Kidney tubule cell (primary cell): ENCODE measurements at regions not wholly inside any gene's neighbourhood (a gene's known extent, or its start where the extent isn't known, plus 50 kb on each side); places are given as distances from the start of the nearest gene placed in this dataset.
A peak's percentile ranks its signal among the peaks of the same experiment; 100 is the strongest.

ENCODE experiments used
- DNase-seq: peaks from one replicate; pipeline ENCODE4 v3.0.0-alpha.2; 2018; ENCODE audit warnings: low spot score

- no peak for DNase-seq
Measured at GRCh38 chr5:30734118-30734517, 459.4 kb upstream of the CDH6 start.

GRCh38 chr5:30725073-30725472 is 468.4 kb upstream of the CDH6 start:
- DNase-seq = no peak

GRCh38 chr5:30698217-30698616 is 495.3 kb upstream of the CDH6 start:
- no peak for DNase-seq

GRCh38 chr5:30693326-30693725 is 500.2 kb upstream of the CDH6 start:
- no peak for DNase-seq

GRCh38 chr5:30690931-30691330 is 502.6 kb upstream of the CDH6 start:
- no peak for DNase-seq

DNA sequence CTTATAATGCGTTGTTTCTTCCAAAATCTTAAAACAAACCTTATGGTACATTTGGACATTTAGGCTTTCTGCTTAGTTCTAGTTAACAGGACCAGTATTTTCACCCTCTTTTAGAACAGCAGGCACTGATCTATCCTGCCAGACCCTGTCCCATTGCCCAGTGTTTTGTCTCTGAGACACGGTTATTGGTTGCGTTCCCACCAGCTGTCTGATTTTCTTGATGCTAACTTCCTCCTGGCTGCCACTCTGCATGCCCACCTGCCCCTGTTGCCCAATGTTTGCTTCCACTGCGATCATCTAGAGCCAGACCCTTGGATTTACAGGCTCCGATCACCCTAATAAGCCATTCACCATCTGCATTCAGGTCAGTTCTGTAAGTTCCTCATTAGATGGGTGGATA is 506.0 kb upstream of the CDH6 start:
- no peak for DNase-seq

- no peak for DNase-seq
Measured at GRCh38 chr5:30686530-30686929, 507.0 kb upstream of the CDH6 start.

- DNase-seq = no peak
Measured at GRCh38 chr5:30676223-30676840, 517.2 kb upstream of the CDH6 start.

DNA sequence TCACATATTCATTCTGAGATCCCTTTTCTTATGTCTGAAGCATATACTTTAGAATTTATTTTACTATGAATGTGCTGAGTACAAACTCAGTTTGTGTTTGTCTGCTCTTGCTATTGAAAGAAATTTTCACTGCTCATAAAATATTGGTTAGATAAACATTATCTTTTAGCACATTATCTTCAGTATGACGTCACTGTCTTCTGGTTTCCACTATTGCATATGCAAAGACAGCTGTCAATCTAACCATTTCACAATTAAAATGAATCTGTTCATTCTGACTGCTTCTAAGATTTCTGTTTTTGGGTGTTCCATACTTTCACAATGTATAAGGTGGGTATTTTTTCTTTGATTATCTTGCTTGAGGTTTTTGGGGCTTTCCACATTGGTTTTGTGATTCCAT is 526.2 kb upstream of the CDH6 start:
- DNase-seq = no peak

- no peak for DNase-seq
Measured at GRCh38 chr5:30663536-30663935, 530.0 kb upstream of the CDH6 start.

DNA sequence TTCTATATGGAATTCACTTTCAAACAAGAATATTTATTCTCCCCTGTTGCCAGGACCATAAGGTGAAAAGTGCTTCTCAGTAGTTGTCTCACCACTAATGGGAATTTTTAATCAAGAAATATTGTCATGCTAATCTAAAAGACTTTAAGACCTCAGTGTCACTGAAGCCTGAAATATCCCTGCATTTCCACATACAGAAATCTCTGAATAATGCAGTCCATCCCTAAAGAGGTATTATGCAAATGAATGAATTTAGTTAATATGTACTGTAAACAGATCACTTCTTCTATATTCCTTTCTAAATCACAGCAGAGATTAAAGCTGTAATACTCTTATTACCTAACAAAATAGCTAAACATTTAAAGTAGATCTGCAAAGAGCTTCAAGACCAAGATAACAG is 531.1 kb upstream of the CDH6 start:
- DNase-seq = no peak

- no peak for DNase-seq
Measured at GRCh38 chr5:30661730-30662129, 531.8 kb upstream of the CDH6 start.

GRCh38 chr5:30659417-30659816 is 534.1 kb upstream of the CDH6 start:
- DNase-seq = no peak

DNA sequence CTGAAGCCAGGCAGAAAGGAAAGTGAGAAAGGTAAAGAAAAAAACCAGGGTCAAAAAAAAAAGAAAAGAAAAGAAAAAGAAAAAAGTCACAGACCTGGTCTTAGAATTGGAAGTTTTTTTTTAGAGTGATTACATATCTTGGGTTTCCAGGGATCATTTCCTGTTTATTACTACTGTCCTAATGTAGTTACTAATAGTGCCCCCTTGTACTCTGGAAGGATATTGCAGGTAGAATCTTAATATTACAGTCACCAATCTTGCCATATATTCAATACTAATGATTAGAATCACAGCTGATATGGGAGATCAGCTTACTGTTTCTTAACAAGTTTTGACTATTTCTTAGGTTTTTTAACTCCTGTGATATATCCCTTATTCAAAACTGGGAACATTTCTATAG is 543.2 kb upstream of the CDH6 start:
- peak; percentile 2 for DNase-seq

- no peak for DNase-seq
Measured at GRCh38 chr5:30638899-30639298, 554.6 kb upstream of the CDH6 start.

- DNase-seq = no peak
Measured at GRCh38 chr5:30627945-30628344, 565.5 kb upstream of the CDH6 start.

- DNase-seq = no peak
Measured at GRCh38 chr5:30626557-30626956, 566.9 kb upstream of the CDH6 start.

DNA sequence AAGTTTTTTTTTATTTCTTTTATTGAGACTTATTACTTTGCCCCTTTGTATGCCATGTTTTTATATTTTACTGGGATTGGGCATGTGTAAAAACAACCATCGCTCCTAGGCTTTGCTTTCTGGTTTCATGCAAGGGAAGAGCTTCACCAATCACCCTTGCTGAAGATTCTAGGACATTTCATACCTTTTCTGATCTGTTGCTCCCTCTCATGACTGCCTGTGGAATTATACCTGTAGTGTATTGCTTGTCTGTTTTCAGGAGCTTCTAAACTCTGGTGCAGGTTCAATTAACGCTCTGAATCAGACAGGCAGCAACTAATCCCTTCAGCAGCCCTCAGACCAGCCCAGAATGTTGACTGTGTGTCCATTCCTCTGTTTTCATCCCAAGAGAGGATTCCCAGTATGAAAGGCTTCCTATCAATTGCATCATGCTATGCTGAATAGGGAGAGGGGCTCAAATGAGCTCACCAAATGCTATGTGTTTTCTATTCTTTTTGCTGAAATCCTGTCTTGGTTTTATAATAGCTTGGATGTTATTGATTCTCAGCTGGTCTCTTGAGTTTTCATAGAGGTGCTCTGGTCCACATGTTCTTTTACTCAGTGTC is 572.9 kb upstream of the CDH6 start:
- DNase-seq = no peak

DNA sequence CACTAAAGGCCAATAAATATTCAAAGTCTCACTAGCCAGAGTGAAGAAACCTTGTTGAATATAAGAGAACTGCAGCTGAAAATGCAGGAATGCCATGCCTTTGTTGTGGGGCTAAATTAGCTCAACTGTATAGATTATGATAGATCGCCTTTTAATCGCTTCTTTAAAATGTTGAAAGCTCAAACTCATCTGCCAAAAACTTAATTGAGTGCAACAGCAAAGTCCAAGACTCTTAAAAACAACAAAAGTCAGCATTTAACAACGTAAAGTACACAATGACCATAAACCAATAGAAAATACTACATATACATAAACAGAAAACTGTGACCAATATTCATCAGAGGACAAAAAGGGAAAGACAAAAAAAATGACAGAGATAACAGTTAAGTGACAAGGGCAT is 585.0 kb upstream of the CDH6 start:
- DNase-seq = no peak

- DNase-seq = no peak
Measured at GRCh38 chr5:30607301-30607894, 586.1 kb upstream of the CDH6 start.

GRCh38 chr5:30605693-30606268 is 587.7 kb upstream of the CDH6 start:
- no peak for DNase-seq

DNA sequence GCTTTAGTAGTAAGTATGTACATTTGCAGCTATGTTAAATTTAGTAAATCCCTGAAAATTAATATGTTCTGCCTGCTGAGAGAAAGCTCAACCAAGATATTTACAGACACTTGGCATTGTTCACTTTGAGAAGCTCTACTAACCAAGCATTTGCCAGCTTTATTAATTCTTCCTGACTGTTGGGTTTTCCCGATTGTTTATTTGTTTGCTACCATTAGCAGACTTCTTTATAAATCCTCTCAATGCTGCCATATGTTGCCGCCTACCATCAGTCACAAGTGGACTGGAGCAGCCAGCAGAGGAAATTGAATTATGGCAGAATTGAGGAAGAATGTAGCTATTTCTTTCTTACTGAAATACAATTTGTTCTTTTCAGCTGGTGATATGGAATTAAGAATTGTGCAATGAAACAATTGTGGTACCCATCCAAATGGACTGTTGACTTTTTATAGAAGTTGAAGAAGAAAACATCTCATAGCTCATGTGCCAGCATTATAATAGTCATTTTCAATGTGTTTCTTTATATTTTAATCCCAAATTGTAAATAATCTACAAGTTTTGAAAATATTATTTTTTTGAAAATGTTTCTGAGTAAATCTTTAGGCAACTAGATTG is 588.7 kb upstream of the CDH6 start:
- DNase-seq = no peak

DNA sequence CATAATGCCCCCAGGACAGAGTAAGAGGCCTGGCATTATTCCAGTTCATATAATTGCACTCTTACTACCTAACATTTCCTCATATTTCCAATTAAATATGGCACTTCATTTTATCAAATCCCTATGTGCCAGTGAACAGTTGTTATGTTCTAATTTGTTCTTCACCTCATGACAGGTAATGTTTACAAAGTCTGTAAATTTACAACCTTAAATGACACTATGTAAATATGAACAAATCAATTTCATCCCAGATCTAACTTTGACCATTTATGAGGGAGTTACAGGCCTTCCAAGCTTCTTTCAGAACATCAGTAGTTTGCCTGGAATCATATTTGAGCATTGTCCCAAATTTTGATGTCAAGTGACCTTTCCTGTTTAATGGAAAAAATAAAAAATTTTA is 592.6 kb upstream of the CDH6 start:
- no peak for DNase-seq
